Neural cell (in vitro differentiated cells): ENCODE measurements at regions not wholly inside any gene's neighbourhood (a gene's known extent, or its start where the extent isn't known, plus 50 kb on each side); places are given as distances from the start of the nearest gene placed in this dataset.

ENCODE experiments used
- EP300 ChIP-seq: fragments of 450-650 bp; conservative IDR thresholded peaks from 2 replicates; pipeline ENCODE4 v1.6.1; 2014; ENCODE audit warnings: antibody characterized with exemption, mild to moderate bottlenecking, moderate library complexity; ENCODE audit not compliant: poor library complexity, severe bottlenecking
- RAD21 ChIP-seq: fragments of 450-650 bp; conservative IDR thresholded peaks from 2 replicates; pipeline ENCODE4 v1.6.1; 2014; ENCODE audit warnings: antibody characterized with exemption, mild to moderate bottlenecking, moderate library complexity
- TF ChIP-seq, protein P1 (sequence below): fragments of 450-650 bp; IDR thresholded peaks from 2 replicates; pipeline ENCODE4 v1.5.1; 2014; ENCODE audit warnings: antibody characterized with exemption, mild to moderate bottlenecking, moderate library complexity; ENCODE audit not compliant: poor library complexity, severe bottlenecking

DNA sequence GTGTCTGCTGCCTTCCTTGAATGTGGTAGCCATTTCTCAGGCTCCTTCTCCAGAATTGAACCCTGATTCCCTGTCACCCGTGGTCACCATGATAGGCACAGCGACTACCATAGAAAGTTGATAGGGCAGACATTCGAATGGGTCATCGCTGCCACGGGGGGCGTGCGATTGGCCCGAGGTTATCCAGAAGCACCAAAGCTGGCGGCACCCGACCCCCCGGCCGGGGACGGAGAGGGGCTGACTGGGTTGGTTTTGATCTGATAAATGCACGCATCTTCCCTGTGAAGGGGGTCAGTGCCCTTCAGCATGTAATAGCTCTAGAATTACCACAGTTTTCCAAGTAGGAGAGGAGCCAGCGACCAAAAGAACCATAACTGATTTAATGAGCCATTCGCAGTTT lies 94.0 kb upstream of the ANKRD30BL start:
- TF ChIP-seq, protein P1, sequence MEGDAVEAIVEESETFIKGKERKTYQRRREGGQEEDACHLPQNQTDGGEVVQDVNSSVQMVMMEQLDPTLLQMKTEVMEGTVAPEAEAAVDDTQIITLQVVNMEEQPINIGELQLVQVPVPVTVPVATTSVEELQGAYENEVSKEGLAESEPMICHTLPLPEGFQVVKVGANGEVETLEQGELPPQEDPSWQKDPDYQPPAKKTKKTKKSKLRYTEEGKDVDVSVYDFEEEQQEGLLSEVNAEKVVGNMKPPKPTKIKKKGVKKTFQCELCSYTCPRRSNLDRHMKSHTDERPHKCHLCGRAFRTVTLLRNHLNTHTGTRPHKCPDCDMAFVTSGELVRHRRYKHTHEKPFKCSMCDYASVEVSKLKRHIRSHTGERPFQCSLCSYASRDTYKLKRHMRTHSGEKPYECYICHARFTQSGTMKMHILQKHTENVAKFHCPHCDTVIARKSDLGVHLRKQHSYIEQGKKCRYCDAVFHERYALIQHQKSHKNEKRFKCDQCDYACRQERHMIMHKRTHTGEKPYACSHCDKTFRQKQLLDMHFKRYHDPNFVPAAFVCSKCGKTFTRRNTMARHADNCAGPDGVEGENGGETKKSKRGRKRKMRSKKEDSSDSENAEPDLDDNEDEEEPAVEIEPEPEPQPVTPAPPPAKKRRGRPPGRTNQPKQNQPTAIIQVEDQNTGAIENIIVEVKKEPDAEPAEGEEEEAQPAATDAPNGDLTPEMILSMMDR, result no peak
- TF ChIP-seq EP300 (no peak), RAD21 (no peak)
